T-helper 17 cell (primary cell): ENCODE measurements at regions not wholly inside any gene's neighbourhood (a gene's known extent, or its start where the extent isn't known, plus 50 kb on each side); places are given as distances from the start of the nearest gene placed in this dataset.

Experiments
- ATAC-seq: fragments of 150-1000 bp; cut with Tn5 transposase; 2 replicates; pipeline ENCODE4 v1.10.0; 2021; ENCODE audit warnings: mild to moderate bottlenecking, moderate library complexity
- DNase-seq, 3 donors: peaks; one replicate each; pipeline versions ENCODE4 v3.0.0 to v3.0.0-alpha.2; 2020 to 2021
- H3K9me3 ChIP-seq: one replicate; pipeline ENCODE4 v1.7.0; 2013; ENCODE audit warnings: low read length, mild to moderate bottlenecking; ENCODE audit not compliant: control insufficient read depth, poor library complexity, severe bottlenecking
- H3K27ac Mint-ChIP-seq: one replicate; pipeline ENCODE4 v1.8.0; 2022; ENCODE audit warnings: mild to moderate bottlenecking, moderate library complexity, mixed read lengths
- H3K27me3 Mint-ChIP-seq: one replicate; pipeline ENCODE4 v1.8.0; 2022; ENCODE audit warnings: mixed read lengths
- H3K36me3 Mint-ChIP-seq: one replicate; pipeline ENCODE4 v1.8.0; 2022; ENCODE audit warnings: low read depth, mixed read lengths
- H3K4me1 Mint-ChIP-seq: one replicate; pipeline ENCODE4 v1.8.0; 2022; ENCODE audit warnings: mild to moderate bottlenecking, mixed read lengths
- H3K4me3 Mint-ChIP-seq: one replicate; pipeline ENCODE4 v1.8.0; 2022; ENCODE audit warnings: mild to moderate bottlenecking, moderate library complexity, mixed read lengths

DNA sequence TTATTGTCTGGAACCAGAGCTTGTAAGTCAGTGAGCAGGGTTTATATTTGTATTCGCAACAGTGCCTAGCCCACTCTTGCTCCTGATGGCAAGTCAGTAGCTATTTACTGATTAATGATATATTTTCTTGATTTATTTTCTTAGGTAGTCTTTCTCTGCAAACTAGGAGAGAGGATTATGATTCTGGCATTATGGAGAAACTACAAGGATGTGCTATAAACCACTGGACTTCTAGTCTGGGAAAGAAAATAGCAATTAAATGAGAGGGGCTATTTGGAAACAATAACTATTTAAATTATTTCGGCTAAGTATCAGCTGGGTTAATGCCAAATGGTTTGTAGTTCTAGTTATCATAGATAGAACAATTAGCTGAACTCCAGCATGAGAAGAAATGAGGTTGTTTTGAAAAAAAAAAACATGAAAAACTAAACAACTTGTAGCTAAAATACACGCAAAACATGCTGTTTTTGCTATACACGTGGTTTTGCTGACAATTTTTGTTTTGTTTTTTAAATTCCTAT, 304.9 kb upstream of the TCF21 start:
- Mint-ChIP-seq H3K27me3 (no peaks in the 10 kb centered on the region), H3K4me3 (no peak overlapping the region), H3K27ac (no peak overlapping the region), H3K4me1 (no peaks in the 10 kb centered on the region), H3K36me3 (no peaks in the 10 kb centered on the region)
- no peaks in the 10 kb centered on the region for H3K9me3 ChIP-seq
- DNase-seq (no peak), ATAC-seq (no peak)

DNA sequence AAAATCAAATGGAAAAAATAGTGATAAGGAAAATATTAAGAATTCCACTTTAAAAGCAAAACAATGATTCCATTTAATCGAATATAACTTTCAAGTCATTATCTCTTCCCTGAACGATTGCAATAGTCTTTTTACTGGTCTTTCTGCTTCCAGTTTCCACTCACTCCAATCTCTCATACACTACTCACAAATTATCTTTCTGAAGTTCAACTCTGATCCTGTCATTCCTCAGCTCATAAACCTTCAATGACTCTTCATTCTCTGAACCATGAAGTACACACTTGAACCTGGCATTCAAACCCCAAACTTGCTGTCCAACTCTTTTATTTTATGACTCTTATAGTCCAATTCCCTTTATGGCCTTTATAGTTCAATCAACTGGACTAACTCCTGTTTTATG, 304.1 kb upstream of the TCF21 start:
- DNase-seq (no peak), ATAC-seq (no peak)
- no peak overlapping the region for H3K27ac Mint-ChIP-seq
- no peaks in the 10 kb centered on the region for H3K4me1 Mint-ChIP-seq
- H3K4me3 Mint-ChIP-seq = no peak overlapping the region
- H3K27me3 Mint-ChIP-seq = no peaks in the 10 kb centered on the region
- H3K36me3 Mint-ChIP-seq = no peaks in the 10 kb centered on the region
- H3K9me3 ChIP-seq = no peaks in the 10 kb centered on the region

DNA sequence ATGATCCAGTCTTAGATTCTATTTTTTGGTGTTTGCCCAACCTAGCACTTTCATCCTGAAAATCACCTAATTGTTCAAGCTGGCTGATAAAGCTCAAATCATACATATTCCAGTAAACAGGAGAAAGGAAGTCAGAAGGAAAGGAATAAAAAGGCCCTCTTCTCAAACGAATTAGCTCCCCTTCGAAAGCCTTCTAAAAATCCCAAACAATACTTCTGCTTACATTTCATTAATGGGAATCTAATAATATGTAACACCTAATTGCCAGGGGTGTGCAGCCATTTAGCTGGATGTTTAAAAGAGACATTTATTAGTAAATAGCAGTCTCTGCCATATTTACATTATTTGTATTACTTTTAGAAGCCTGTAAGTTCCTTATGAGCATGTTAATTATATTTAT, 302.9 kb upstream of the TCF21 start:
- no peak overlapping the region for H3K4me3 Mint-ChIP-seq
- no peaks in the 10 kb centered on the region for H3K36me3 Mint-ChIP-seq
- H3K27me3 Mint-ChIP-seq = no peaks in the 10 kb centered on the region
- ATAC-seq (no peak), DNase-seq (no peak)
- H3K4me1 Mint-ChIP-seq = no peaks in the 10 kb centered on the region
- no peaks in the 10 kb centered on the region for H3K9me3 ChIP-seq
- no peak overlapping the region for H3K27ac Mint-ChIP-seq

DNA sequence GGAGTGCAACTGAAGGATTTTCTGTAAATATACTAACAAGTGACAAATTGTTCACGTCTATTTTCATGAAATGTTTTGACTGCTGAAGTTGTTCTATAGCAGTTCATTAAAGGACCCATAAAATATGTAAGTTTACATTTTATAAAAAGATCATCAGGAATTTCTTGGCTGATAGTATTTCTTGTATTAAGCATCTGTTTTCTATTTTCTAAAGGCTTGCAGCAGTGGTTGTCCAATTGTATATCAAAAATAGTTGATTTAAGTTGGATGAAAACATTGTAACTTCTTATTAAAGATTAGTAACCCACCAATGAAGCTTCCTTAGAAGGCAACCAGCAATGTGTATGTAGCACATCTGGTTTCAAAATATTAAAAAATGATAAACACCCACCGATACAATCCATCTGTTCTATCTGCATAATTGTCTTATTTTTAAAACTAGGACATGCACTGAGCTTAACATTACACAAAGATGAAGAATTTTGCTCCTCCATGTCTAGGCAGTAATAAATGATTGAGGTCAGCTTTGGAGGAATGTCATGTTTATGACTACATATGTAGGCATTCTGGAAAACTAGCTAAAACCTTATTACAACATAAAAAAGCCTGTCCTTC, 301.3 kb upstream of the TCF21 start:
- no peaks in the 10 kb centered on the region for H3K27me3 Mint-ChIP-seq
- H3K27ac Mint-ChIP-seq = no peak overlapping the region
- no peak overlapping the region for H3K4me3 Mint-ChIP-seq
- ATAC-seq (no peak), DNase-seq (no peak)
- H3K4me1 Mint-ChIP-seq = no peaks in the 10 kb centered on the region
- no peaks in the 10 kb centered on the region for H3K36me3 Mint-ChIP-seq
- H3K9me3 ChIP-seq = no peaks in the 10 kb centered on the region

DNA sequence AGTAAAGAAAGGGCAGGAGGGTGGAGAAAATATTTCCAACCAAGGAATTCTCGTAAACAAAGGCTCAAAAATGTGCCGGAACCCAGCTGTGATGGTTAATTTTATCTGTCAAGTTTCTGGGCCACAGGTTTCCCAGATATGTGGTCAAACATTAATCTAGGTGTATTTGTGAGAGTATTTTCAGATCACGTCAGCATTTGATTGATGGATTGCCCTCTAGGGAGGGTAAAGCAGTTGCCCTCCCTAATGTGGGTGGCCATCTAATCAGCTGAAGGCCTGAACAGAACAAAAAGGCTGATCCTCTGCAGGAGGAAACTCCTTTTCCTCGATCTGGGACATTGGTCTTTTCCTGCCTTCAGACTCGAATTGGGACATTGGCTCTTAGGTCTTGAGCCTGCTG, 298.7 kb upstream of the TCF21 start:
- H3K9me3 ChIP-seq = no peaks in the 10 kb centered on the region
- no peak overlapping the region for H3K4me3 Mint-ChIP-seq
- H3K27me3 Mint-ChIP-seq = no peaks in the 10 kb centered on the region
- H3K36me3 Mint-ChIP-seq = no peaks in the 10 kb centered on the region
- no peak for DNase-seq
- no peaks in the 10 kb centered on the region for H3K4me1 Mint-ChIP-seq
- no peak for ATAC-seq
- no peak overlapping the region for H3K27ac Mint-ChIP-seq

DNA sequence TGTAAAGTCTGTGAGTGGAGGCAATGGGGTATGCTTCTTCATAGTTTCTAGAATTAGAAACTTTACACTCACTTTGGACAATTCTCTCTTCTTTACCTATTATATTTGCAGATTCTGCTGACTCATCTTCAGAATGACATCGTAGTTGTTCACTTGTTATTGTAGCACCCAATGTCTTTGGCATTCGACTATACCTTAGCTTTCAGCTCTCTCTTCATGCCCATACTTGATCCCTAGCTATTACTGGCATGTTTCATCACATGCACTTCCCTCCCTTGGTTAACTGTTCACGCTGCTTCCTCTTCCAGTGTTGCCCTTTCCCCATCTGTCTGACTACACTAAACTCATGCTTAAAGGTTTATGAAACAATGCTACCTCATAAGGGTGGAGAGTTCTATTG, 298.1 kb upstream of the TCF21 start:
- DNase-seq = no peak
- no peak for ATAC-seq
- Mint-ChIP-seq H3K27ac (no peak overlapping the region), H3K36me3 (no peaks in the 10 kb centered on the region), H3K4me3 (no peak overlapping the region), H3K4me1 (no peaks in the 10 kb centered on the region), H3K27me3 (no peaks in the 10 kb centered on the region)
- no peaks in the 10 kb centered on the region for H3K9me3 ChIP-seq

DNA sequence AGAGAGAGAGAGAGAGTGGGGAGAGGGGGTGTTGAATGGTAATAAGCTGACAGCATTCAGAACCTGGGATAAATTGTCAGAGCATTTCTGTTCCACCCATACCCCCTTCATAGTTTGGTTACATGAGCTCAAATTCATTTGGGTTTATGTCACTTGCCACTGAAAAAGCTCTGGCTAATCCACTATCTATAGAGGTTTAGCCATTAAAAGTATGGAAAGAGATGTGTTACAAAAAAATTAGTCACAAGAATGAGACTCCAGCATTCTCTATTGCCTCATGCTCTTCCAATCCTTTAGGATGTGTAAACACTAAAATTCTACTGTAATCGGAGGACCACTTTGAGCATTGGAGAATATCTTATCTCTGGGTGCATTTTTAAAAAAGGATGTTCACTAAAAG, 297.6 kb upstream of the TCF21 start:
- H3K36me3 Mint-ChIP-seq = no peaks in the 10 kb centered on the region
- ATAC-seq = no peak

DNA sequence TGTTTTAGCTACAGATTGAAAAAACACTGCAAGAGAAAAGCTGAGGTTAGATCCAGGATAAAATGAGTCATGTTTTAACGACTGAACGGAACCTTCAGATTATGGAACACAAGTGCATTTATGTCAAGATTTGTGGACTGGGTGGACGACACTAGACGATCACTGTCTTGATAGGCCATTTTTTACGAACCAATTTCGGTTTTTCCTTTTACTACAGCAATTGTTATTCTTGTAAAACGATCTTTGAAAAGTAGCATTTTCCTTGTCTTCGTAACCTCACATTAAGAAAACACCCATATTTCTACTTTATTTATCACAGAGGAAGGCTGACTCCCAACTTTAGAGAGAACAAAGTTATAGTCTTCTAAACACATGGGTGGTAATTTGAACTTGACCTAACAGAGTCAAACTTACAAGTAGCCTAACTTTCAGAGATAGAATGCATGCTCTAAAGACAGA, 294.2 kb upstream of the TCF21 start:
- no peaks in the 10 kb centered on the region for H3K27me3 Mint-ChIP-seq
- H3K4me3 Mint-ChIP-seq = no peak overlapping the region
- ATAC-seq (no peak), DNase-seq (no peak)
- H3K9me3 ChIP-seq = no peaks in the 10 kb centered on the region
- no peaks in the 10 kb centered on the region for H3K4me1 Mint-ChIP-seq
- H3K36me3 Mint-ChIP-seq = no peaks in the 10 kb centered on the region
- H3K27ac Mint-ChIP-seq = no peak overlapping the region

More for the DNA sequence above, 297.6 kb upstream of the TCF21 start:
- Mint-ChIP-seq H3K4me3 (no peak overlapping the region), H3K27me3 (no peaks in the 10 kb centered on the region), H3K4me1 (no peaks in the 10 kb centered on the region), H3K27ac (no peak overlapping the region)
- no peak for DNase-seq
- no peaks in the 10 kb centered on the region for H3K9me3 ChIP-seq

DNA sequence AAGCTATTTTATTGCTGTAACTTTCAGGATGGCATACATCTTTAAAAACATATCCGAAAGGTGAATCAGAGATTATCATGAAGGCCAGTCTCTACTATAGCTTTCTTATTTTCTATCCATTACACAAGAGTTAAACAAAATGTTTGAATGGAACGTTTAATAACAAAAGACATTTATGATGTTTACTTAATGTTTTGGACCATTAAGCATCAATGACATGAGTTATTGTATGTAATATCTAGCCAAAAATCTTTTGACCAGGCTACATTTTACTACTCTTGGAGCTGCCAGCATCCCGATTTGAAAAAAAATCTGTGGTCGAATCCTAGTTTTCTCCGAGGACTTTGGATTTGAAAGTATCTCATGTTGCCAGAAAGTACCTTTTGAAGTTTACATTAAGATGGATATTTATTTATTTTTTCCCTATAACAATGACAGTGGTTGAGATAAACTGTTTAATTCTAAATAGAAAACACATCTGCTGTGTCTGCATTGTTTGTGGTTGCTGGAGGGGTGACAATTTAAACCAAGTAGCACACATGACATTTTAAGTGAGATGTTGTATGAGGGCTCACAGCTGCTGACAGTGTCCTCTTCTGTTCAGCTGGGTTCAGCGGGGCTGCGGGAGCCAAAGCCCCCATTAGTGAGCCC, 293.7 kb upstream of the TCF21 start:
- no peaks in the 10 kb centered on the region for H3K27me3 Mint-ChIP-seq
- H3K27ac Mint-ChIP-seq = no peak overlapping the region
- no peak for DNase-seq
- no peaks in the 10 kb centered on the region for H3K36me3 Mint-ChIP-seq
- no peaks in the 10 kb centered on the region for H3K4me1 Mint-ChIP-seq
- no peaks in the 10 kb centered on the region for H3K9me3 ChIP-seq
- no peak for ATAC-seq
- no peak overlapping the region for H3K4me3 Mint-ChIP-seq

DNA sequence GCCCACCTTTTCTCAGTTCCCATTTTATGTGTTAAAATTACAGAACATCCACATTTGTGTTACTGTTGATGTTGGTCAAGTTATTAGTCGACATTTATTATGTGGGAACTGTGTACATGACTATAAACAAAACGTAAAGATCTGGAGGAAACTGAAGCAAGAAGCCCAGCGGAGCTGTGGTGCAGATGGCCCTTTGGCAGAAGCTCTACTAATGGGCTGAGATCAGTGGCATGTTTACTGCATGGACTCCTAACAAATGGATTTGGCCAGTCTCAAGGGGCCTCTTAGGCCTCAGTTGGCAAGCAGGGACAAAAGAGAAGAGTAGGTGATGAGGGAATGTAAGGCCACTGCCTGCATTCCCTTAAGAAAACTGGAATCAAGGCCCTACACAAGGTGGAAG, 282.1 kb upstream of the TCF21 start:
- H3K4me3 Mint-ChIP-seq = no peak overlapping the region
- DNase-seq = no peak
- peaks cover 2% of the 10 kb centered on the region for H3K36me3 Mint-ChIP-seq

DNA sequence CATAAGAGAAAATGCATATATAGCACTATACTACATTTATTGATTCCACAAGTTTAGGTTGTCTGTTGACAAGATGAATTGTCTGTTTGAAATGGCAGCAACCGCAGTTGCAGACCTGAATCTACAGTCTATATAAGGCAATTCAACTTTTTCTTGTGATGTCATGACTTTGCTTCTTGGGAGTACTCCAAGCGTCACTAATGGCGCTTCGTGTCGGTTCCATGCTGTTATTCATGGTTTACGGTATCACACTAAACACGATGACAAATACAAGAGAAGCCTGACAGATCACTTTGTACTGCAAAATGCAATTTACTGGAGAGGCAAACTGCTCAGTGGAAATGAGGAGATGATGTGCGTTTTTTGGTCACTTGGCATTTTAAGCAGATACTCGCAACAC, 280.3 kb upstream of the TCF21 start:
- ATAC-seq (no peak), DNase-seq (no peak)
- peaks cover 2% of the 10 kb centered on the region for H3K36me3 Mint-ChIP-seq
- no peaks in the 10 kb centered on the region for H3K27me3 Mint-ChIP-seq
- H3K4me1 Mint-ChIP-seq = no peaks in the 10 kb centered on the region
- no peaks in the 10 kb centered on the region for H3K9me3 ChIP-seq
- H3K4me3 Mint-ChIP-seq = no peak overlapping the region
- H3K27ac Mint-ChIP-seq = no peak overlapping the region

More for the DNA sequence above, 282.1 kb upstream of the TCF21 start:
- Mint-ChIP-seq H3K27me3 (no peaks in the 10 kb centered on the region), H3K4me1 (no peaks in the 10 kb centered on the region), H3K27ac (no peak overlapping the region)
- H3K9me3 ChIP-seq = no peaks in the 10 kb centered on the region
- ATAC-seq = no peak

DNA sequence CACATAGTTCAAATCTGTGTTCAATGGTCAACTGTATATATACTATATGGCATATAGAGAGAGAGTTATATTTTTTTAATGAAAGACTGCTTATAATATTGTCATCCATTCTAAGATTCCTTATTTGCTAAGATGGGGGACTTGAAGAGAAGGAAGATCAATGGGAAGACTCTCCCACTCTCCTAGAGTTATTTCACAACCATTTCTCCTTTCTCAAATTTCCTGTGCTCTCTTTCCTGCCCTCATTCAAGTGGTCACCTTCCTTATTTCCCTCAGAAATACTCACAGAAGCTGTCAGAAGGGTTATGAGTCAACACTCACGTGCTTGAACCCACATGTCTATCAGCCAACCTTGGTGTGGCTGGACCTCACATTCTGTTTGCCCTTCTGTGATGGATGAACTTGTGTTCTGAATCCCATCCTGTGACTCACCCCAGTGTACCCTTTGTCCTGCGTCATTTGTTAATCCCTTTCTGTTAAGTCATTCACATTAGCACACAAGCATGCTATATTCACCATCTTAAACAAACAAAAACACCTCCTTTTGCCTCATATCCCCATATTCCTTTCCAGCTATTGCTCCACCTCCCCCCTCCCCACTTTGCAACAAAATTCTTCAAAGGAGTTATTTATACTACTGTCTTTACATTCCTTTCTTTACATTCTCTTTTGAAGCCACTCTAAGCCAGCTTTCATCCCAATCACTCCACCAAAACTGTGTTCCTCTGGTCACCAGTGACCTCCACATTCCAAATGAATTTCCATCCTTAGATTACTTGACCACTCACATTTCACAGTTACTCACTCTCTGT, 279.3 kb upstream of the TCF21 start:
- no peak overlapping the region for H3K4me3 Mint-ChIP-seq
- ATAC-seq (no peak), DNase-seq (no peak)
- H3K27me3 Mint-ChIP-seq = no peaks in the 10 kb centered on the region
- peaks cover 2% of the 10 kb centered on the region for H3K36me3 Mint-ChIP-seq
- no peaks in the 10 kb centered on the region for H3K4me1 Mint-ChIP-seq
- no peaks in the 10 kb centered on the region for H3K9me3 ChIP-seq
- no peak overlapping the region for H3K27ac Mint-ChIP-seq

DNA sequence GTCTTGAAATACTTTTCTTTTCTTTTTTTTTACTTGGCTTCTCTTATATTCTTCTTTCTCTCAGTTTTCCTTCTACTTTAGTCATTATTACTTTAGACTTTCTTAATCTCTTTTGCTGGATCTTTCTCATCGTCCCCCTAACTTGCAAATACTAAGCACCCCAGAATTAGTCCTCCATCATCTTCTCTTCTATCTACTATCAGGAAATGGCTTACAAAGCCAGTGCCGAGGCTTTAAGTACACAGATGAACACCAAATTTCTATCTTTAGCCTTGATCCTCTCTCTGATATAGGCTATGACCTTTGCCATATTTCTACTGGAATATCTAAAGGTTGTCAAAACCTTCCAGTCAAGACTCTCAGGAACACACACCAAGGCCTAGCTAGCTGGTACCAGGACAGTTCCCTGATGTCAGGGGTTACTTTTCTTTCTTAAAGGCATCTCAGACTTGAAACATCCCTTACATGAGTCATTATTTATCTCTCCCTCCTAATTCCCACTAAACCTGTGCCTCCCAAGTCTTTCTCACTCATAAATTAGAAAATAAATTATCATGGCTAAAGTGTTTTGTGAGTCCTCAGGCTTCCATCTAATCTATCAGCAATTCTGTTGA, 278.6 kb upstream of the TCF21 start:
- no peak overlapping the region for H3K4me3 Mint-ChIP-seq
- H3K27me3 Mint-ChIP-seq = no peaks in the 10 kb centered on the region
- no peaks in the 10 kb centered on the region for H3K36me3 Mint-ChIP-seq
- no peaks in the 10 kb centered on the region for H3K9me3 ChIP-seq
- no peak overlapping the region for H3K27ac Mint-ChIP-seq
- DNase-seq = no peak
- no peak for ATAC-seq
- no peaks in the 10 kb centered on the region for H3K4me1 Mint-ChIP-seq
